ENCODE measurements at regions not wholly inside any gene's neighbourhood (a gene's known extent, or its start where the extent isn't known, plus 50 kb on each side); places are given as distances from the start of the nearest gene placed in this dataset.
"Not testable (repeated sequence)": the region's sequence is repeated elsewhere in the genome, so short reads cannot be mapped to it uniquely, and the experiment has no call there.

DNA sequence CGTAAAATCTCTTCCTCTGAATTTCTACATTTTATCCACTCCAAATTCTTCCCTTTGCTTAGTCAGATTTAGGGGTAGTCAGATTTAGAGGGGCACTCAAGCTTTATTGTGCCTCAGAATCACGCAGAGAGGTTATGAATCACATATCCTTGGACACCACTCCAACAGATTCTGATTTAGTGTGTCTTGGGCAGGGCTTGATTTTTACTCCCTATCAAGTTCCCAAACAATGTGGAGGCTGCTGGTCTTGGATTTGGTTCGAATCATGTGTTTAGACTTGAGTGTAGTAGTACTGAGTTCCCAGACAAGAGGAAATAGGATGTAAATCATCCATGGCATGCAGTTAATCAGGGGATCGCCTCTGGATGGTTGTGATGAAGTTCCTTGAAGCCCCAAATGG lies 298.1 kb upstream of the CLEC14A start:
- DNase-seq (ENCODE audit: insufficient read length, low spot score) (no peak), FAIRE-seq (no peak)

DNA sequence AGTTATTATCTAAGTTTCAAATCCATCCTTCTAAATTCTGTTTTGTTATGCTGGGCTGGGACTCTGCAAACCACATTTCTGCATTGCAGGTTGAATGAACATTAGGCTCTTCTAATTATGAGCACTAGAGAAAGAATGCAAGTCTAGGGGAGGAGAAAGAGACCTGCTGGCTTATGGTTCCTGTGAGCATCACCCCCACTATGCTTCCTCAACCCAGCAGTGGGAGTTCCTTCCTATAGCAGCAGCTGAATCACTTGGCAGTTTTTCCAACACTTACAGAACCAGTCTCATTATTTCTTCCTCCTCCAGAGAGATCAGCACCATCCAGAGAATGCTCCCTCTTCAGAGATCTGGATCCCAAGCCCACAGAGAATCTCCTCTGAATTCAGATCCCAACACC lies 297.7 kb upstream of the CLEC14A start:
- TF ChIP-seq PAX5 (IDR thresholded peaks at IDR 0.05; ENCODE audit: insufficient read depth, low read length, severe bottlenecking): no peak
- TF ChIP-seq POU2F2 (IDR thresholded peaks at IDR 0.05; ENCODE audit: low read depth, low read length): no peak
- no peak for TF ChIP-seq POLR2A (IDR thresholded peaks at IDR 0.05; ENCODE audit: low read depth, low read length)
- TF ChIP-seq TAF1 (IDR thresholded peaks at IDR 0.05; ENCODE audit: low read depth, low read length): no peak
- FAIRE-seq (no peak), DNase-seq (ENCODE audit: insufficient read length, low spot score) (no peak)

More for the DNA sequence above, 298.1 kb upstream of the CLEC14A start:
- TF ChIP-seq POLR2A (IDR thresholded peaks at IDR 0.05; ENCODE audit: low read depth, low read length): no peak
- TF ChIP-seq TAF1 (IDR thresholded peaks at IDR 0.05; ENCODE audit: low read depth, low read length): no peak
- no peak for TF ChIP-seq SPI1 (IDR thresholded peaks at IDR 0.05; ENCODE audit: low read depth, low read length)
- no peak for TF ChIP-seq PAX5 (IDR thresholded peaks at IDR 0.05; ENCODE audit: insufficient read depth, low read length, severe bottlenecking)
- TF ChIP-seq POU2F2 (IDR thresholded peaks at IDR 0.05; ENCODE audit: low read depth, low read length): no peak
- no peak for TF ChIP-seq POLR2AphosphoS5 (IDR thresholded peaks at IDR 0.05; ENCODE audit: low read depth, low read length)

DNA sequence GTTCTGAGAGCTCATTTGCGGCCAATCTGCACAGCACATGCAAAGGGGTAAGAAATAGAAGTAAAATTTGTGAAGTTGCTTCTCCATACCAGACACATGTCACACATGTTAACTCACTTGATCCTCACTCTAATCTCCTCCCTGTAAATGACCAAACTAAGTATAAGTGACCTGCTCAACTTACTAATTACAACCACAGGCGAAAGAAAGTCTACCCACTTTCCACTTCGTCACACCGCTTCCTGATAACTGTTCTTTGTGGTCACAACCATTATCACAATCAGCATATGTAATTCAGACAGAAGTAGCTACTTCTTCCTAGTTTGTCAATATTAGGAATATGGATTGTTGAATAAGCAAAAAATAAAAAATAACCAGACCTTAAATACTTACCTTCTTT lies 293.7 kb upstream of the CLEC14A start:
- TF ChIP-seq PAX5 (IDR thresholded peaks at IDR 0.05; ENCODE audit: insufficient read depth, low read length, severe bottlenecking) (no peak), POLR2A (IDR thresholded peaks at IDR 0.05; ENCODE audit: low read depth, low read length) (no peak), POLR2AphosphoS5 (IDR thresholded peaks at IDR 0.05; ENCODE audit: low read depth, low read length) (no peak), SPI1 (IDR thresholded peaks at IDR 0.05; ENCODE audit: low read depth, low read length) (no peak), TAF1 (IDR thresholded peaks at IDR 0.05; ENCODE audit: low read depth, low read length) (no peak)
- DNase-seq (ENCODE audit: insufficient read length, low spot score) (no peak), FAIRE-seq (no peak)

DNA sequence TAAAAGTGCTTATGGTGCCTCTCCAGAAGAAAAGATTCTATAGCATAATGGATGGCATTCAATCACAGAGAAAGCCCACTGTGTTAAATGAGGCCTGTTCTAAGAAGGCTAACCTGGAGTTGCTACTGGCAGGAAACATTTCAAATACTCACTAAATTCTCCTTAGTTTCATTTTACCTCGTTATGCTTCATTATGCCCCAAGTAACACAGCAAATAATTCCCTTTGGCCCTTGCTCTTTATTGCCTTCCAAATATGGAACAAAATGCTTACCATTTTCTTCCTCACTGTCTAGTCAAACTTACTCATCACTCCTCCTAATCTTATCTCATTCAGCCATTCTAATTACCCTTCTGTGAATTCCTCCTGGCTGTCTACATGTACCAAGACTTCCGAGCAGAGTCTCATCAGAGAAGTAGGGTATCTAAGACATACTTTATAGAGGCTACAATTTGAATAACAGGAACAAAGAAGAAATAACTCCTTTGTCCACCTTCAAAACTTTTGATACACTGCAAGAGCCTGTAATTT lies 292.1 kb upstream of the CLEC14A start:
- FAIRE-seq: no peak
- no peak for DNase-seq (ENCODE audit: insufficient read length, low spot score)
- TF ChIP-seq TAF1 (IDR thresholded peaks at IDR 0.05; ENCODE audit: low read depth, low read length) (no peak), SPI1 (IDR thresholded peaks at IDR 0.05; ENCODE audit: low read depth, low read length) (no peak), POLR2AphosphoS5 (IDR thresholded peaks at IDR 0.05; ENCODE audit: low read depth, low read length) (no peak), PAX5 (IDR thresholded peaks at IDR 0.05; ENCODE audit: insufficient read depth, low read length, severe bottlenecking) (no peak), POLR2A (IDR thresholded peaks at IDR 0.05; ENCODE audit: low read depth, low read length) (no peak), POU2F2 (IDR thresholded peaks at IDR 0.05; ENCODE audit: low read depth, low read length) (no peak)

DNA sequence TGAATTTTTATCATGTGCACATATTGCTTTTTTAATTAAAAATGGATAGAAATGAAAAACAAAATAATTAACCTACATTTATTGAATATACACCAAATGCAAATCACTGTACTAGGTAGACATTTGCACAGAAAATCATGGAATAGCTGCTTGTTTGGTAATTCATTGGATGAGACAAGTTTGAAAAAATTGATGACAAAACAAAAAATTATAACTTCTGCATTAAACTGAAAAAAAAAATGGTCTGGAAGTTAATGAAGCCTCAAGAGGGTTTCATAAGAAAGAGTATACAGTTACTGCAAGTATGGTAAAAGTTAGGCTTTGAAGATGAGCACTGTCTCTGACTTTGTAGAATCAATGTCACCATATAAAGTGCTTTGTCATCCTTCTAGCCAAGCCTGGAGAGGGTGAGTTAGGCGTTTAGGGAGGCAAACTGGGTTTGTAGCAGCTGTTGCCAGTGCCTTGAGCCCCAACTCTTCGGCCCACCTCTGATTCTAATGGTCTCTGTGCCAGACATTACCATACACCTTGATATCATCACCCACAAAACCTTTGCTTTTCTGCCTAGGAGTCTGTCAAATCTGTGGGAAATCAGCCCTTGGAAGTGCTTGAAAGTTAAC lies 291.1 kb upstream of the CLEC14A start:
- FAIRE-seq (no peak), DNase-seq (ENCODE audit: insufficient read length, low spot score) (no peak)
- TF ChIP-seq POLR2A (IDR thresholded peaks at IDR 0.05; ENCODE audit: low read depth, low read length) (no peak), SPI1 (IDR thresholded peaks at IDR 0.05; ENCODE audit: low read depth, low read length) (no peak), POLR2AphosphoS5 (IDR thresholded peaks at IDR 0.05; ENCODE audit: low read depth, low read length) (no peak), TAF1 (IDR thresholded peaks at IDR 0.05; ENCODE audit: low read depth, low read length) (no peak), PAX5 (IDR thresholded peaks at IDR 0.05; ENCODE audit: insufficient read depth, low read length, severe bottlenecking) (no peak), POU2F2 (IDR thresholded peaks at IDR 0.05; ENCODE audit: low read depth, low read length) (no peak)

DNA sequence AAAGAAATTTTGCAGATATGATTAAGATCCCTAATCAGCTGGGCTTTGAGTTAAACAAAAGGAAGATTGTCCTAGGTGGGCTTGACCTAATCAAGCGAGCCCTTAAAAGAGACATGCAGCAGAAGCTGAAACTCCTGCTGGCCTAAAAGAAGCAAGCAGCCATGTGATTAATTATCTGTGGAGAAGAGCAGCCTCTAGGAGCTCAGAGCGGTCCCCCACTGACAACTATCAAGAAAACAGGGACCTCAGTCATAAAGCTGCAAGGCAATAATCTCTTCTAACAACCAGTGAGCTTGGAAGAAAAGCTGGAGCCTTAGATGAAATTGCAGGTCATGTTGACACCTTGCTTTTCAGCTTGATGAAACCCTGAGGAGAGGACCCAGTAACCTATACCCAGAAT lies 288.9 kb upstream of the CLEC14A start:
- TF ChIP-seq POLR2AphosphoS5 (IDR thresholded peaks at IDR 0.05; ENCODE audit: low read depth, low read length) (no peak), POU2F2 (IDR thresholded peaks at IDR 0.05; ENCODE audit: low read depth, low read length) (no peak), POLR2A (IDR thresholded peaks at IDR 0.05; ENCODE audit: low read depth, low read length) (no peak), PAX5 (IDR thresholded peaks at IDR 0.05; ENCODE audit: insufficient read depth, low read length, severe bottlenecking) (no peak), SPI1 (IDR thresholded peaks at IDR 0.05; ENCODE audit: low read depth, low read length) (no peak), TAF1 (IDR thresholded peaks at IDR 0.05; ENCODE audit: low read depth, low read length) (no peak)
- FAIRE-seq (no peak), DNase-seq (ENCODE audit: insufficient read length, low spot score) (no peak)

DNA sequence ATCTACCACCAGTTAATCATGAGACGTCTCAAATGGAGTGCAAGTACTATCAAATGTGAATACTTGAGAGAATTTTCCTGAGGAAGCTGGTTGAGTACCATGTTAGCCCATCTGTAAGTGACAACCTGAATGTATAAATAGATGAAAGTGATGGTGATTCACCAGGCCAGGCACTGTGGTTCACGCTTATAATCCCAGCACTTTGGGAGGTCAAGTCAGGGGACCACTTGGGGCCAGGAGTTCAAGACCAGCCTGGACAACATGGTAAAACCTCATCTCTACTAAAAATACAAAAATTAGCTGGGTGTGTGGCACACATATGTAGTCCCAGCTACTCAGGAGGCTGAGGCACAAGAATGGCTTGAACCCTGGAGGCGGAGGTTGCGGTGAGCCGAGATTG lies 288.0 kb upstream of the CLEC14A start:
- DNase-seq (ENCODE audit: insufficient read length, low spot score); FAIRE-seq: not testable (repeated sequence)

DNA sequence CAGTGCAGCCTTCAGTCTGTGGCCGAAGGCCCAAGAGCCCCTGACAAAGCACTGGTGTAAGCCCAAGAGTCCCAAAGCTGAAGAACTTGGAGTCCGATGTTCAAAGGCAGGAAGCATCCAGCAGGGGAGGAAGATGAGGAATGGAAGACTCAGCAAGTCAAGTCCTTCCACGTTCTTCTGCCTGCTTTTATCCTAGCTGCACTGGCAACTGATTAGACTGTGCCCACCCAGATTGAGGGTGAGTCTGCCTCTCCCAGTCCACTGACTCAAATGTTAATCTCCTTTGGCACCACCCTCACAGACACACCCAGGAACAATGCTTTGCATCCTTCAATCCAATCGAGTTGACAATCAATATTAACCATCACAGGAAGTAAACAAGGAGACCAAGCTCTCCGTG lies 282.2 kb upstream of the CLEC14A start:
- not testable (repeated sequence) for FAIRE-seq; DNase-seq (ENCODE audit: insufficient read length, low spot score)

DNA sequence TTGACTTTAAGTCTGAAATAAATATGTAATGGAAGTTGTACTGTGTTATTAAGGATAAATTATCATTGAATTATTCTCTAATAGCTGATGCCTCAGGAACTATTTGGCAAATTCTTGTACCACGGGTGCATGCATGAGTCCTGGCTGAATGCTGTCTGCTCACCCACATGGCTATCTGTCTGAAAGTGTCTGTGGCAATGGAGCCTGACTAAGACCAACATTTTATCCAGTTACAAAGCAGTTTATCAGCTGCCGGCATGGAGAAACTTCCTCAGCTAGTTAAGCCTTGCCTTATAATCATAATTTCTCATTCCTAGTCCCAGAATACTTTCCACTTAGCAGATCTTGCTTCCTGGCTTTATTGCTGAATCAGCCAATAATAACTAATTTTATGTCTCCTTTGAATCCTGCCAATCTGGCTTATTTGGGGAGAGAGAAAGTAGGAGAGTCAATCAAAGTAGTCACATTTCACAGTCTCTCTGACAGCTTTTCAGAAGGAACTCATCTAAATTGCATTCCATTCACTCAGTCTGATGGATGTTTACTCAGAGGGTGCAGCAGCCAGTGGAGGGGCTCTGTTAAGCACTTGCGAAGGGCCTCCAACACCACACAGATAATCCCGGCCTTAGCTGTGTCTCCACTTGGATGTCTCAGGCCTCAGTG lies 280.6 kb upstream of the CLEC14A start:
- no peak for TF ChIP-seq TAF1 (IDR thresholded peaks at IDR 0.05; ENCODE audit: low read depth, low read length)
- TF ChIP-seq POU2F2 (IDR thresholded peaks at IDR 0.05; ENCODE audit: low read depth, low read length): no peak
- no peak for TF ChIP-seq POLR2A (IDR thresholded peaks at IDR 0.05; ENCODE audit: low read depth, low read length)
- no peak for TF ChIP-seq PAX5 (IDR thresholded peaks at IDR 0.05; ENCODE audit: insufficient read depth, low read length, severe bottlenecking)
- no peak for TF ChIP-seq SPI1 (IDR thresholded peaks at IDR 0.05; ENCODE audit: low read depth, low read length)
- TF ChIP-seq POLR2AphosphoS5 (IDR thresholded peaks at IDR 0.05; ENCODE audit: low read depth, low read length): no peak
- FAIRE-seq: no peak

DNA sequence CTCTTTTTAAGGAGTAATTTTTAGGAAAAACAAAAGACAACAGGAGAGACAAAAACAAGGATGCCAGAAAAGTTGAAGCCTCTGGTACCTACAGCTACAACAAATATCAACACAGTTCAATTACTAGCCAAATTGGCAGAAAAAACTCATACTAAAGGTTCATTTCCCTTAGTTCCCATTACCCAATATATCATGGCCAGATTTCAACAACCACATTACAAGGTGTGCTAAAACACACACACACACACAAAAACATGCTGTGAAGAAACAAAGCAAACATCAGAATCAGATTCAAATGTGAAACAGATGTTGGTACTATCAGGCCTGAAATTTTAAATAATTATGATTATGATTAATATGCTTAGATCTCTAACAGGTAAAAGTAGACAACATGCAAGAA lies 272.7 kb upstream of the CLEC14A start:
- FAIRE-seq: no peak
- DNase-seq (ENCODE audit: insufficient read length, low spot score): no peak
- no peak for TF ChIP-seq SPI1 (IDR thresholded peaks at IDR 0.05; ENCODE audit: low read depth, low read length)
- TF ChIP-seq TAF1 (IDR thresholded peaks at IDR 0.05; ENCODE audit: low read depth, low read length): no peak
- no peak for TF ChIP-seq PAX5 (IDR thresholded peaks at IDR 0.05; ENCODE audit: insufficient read depth, low read length, severe bottlenecking)
- TF ChIP-seq POU2F2 (IDR thresholded peaks at IDR 0.05; ENCODE audit: low read depth, low read length): no peak
- TF ChIP-seq POLR2AphosphoS5 (IDR thresholded peaks at IDR 0.05; ENCODE audit: low read depth, low read length): no peak

More for the DNA sequence above, 280.6 kb upstream of the CLEC14A start:
- no peak for DNase-seq (ENCODE audit: insufficient read length, low spot score)

Data from GM12891 (cell line).